ENCODE measurements at regions not wholly inside any gene's neighbourhood (a gene's known extent, or its start where the extent isn't known, plus 50 kb on each side); places are given as distances from the start of the nearest gene placed in this dataset.
A peak's percentile ranks its signal among the peaks of the same experiment; 100 is the strongest.
"Not testable (repeated sequence)": the region's sequence is repeated elsewhere in the genome, so short reads cannot be mapped to it uniquely, and the experiment has no call there.

- DNase-seq (ENCODE audit: low spot score): no peak
Observed at GRCh38 chr17:70286391-70286790, 117.1 kb downstream of the KCNJ2 start.

- no peak for DNase-seq (ENCODE audit: low spot score)
Observed at GRCh38 chr17:70288540-70289290, 119.4 kb downstream of the KCNJ2 start.

GRCh38 chr17:70290770-70291169 is 121.4 kb downstream of the KCNJ2 start:
- DNase-seq (ENCODE audit: low spot score): peak; percentile 16

- DNase-seq (ENCODE audit: low spot score): no peak
Observed at GRCh38 chr17:70292366-70292765, 123.0 kb downstream of the KCNJ2 start.

GRCh38 chr17:70293564-70294310 is 124.4 kb downstream of the KCNJ2 start:
- not testable (repeated sequence) for DNase-seq (ENCODE audit: low spot score)

- DNase-seq (ENCODE audit: low spot score): no peak
Observed at GRCh38 chr17:70295329-70295728, 126.0 kb downstream of the KCNJ2 start.

GRCh38 chr17:70295731-70296130 is 126.4 kb downstream of the KCNJ2 start:
- peak; percentile 31 for DNase-seq (ENCODE audit: low spot score)

GRCh38 chr17:70296456-70296855 is 127.1 kb downstream of the KCNJ2 start:
- DNase-seq (ENCODE audit: low spot score): no peak

- DNase-seq (ENCODE audit: low spot score): no peak
Observed at GRCh38 chr17:70297397-70297796, 128.1 kb downstream of the KCNJ2 start.

- DNase-seq (ENCODE audit: low spot score): no peak
Observed at GRCh38 chr17:70298929-70299531, 129.7 kb downstream of the KCNJ2 start.

- DNase-seq (ENCODE audit: low spot score): no peak
Observed at GRCh38 chr17:70307430-70308225, 138.3 kb downstream of the KCNJ2 start.

GRCh38 chr17:70308618-70309017 is 139.3 kb downstream of the KCNJ2 start:
- DNase-seq (ENCODE audit: low spot score): no peak

GRCh38 chr17:70310221-70310672 is 140.9 kb downstream of the KCNJ2 start:
- no peak for DNase-seq (ENCODE audit: low spot score)

GRCh38 chr17:70313086-70313852 is 143.9 kb downstream of the KCNJ2 start:
- DNase-seq (ENCODE audit: low spot score): no peak

- no peak for DNase-seq (ENCODE audit: low spot score)
Observed at GRCh38 chr17:70314096-70314495, 144.8 kb downstream of the KCNJ2 start.

GRCh38 chr17:70314506-70314905 is 145.2 kb downstream of the KCNJ2 start:
- DNase-seq (ENCODE audit: low spot score): no peak

- no peak for DNase-seq (ENCODE audit: low spot score)
Observed at GRCh38 chr17:70317421-70317820, 148.1 kb downstream of the KCNJ2 start.

GRCh38 chr17:70318051-70318450 is 148.7 kb downstream of the KCNJ2 start:
- no peak for DNase-seq (ENCODE audit: low spot score)

- no peak for DNase-seq (ENCODE audit: low spot score)
Observed at GRCh38 chr17:70319516-70319915, 150.2 kb downstream of the KCNJ2 start.

- no peak for DNase-seq (ENCODE audit: low spot score)
Observed at GRCh38 chr17:70320673-70321345, 151.5 kb downstream of the KCNJ2 start.

GRCh38 chr17:70321352-70321751 is 152.0 kb downstream of the KCNJ2 start:
- DNase-seq (ENCODE audit: low spot score): no peak
